ENCODE measurements at regions not wholly inside any gene's neighbourhood (a gene's known extent, or its start where the extent isn't known, plus 50 kb on each side); places are given as distances from the start of the nearest gene placed in this dataset.

- TF ChIP-seq CTCF (IDR thresholded peaks at IDR 0.05) (peak in 3 of 4 experiments; percentile 26 to 48 (median 28)), POLR2AphosphoS5 (IDR thresholded peaks at IDR 0.05) (no peak)
Observed at GRCh38 chr6:141677598-141678211, 455.0 kb upstream of the GJE1 start.
